Stimulated activated CD4-positive, alpha-beta T cell treated with anti-CD3 and anti-CD28 coated beads, Interleukin-4, amount 100 ng/mL, for 48 hours (primary cell): ENCODE measurements at regions not wholly inside any gene's neighbourhood (a gene's known extent, or its start where the extent isn't known, plus 50 kb on each side); places are given as distances from the start of the nearest gene placed in this dataset.
"Not testable (repeated sequence)": the region's sequence is repeated elsewhere in the genome, so short reads cannot be mapped to it uniquely, and the experiment has no call there.

Source experiments
- DNase-seq, 2 donors: peaks; one replicate each; pipeline ENCODE4 v3.0.0-alpha.2; 2020; ENCODE audit warnings: low read depth in 2 of 2

DNA sequence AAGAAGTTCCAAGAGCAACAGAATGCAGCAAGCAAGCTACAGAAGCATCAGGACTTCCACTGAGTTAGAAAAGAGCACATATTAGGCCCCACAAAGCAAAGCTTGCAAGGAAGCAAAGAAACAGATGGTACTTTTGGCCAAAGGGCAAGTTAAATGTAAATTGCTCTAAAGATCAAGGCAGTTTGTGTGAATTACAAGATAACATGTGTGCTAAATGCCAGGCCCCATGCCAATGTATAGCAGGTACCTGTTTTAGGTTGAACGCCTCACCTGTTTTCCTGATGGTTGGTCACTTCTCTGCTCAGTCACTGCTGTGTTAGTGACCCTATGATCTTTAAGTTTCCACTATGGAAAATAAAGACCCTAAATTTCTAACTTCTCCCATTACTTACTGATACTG, 606.5 kb upstream of the GYPC start:
- DNase-seq, result no peak

- DNase-seq, result no peak
Measured at GRCh38 chr2:126050991-126051736, 604.8 kb upstream of the GYPC start.

GRCh38 chr2:126051737-126052240, 604.2 kb upstream of the GYPC start:
- not testable (repeated sequence) for DNase-seq

GRCh38 chr2:126059379-126059778, 596.6 kb upstream of the GYPC start:
- DNase-seq, result no peak

DNA sequence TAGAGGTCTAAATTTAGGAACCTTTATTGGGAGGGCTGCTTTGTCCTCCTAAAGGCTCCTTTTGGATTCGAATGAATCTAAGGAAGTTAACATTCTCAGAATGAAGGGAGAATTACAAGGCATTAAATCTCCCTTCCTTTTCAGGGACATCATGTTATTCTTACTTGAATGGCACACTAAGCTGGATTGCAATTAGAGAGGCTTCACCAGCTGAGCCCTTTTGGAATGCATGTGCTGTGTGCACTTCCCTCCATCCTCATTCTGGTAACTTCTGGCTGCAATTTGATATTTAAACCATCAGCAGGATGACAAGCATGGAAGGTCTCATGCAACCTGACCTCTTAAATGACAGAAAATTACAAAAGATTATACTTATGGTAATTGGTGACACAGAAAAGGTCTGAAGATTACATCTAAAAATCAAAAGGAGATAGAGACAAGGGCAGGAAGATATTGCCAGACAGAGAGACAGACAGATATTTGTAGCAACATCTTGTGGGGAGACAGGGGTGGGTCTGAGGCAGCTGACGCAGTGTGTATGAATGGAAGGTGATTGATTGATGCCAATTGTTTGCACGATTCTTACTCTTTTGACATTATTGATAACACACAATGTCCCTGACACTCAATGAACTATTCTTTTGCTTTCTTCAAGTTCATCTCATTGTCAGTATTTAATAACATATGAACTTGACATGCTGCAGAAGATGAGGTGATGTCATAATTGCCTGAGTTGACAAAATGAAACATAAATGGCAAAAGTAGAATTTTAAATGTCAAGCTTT, 570.8 kb upstream of the GYPC start:
- DNase-seq, result no peak

GRCh38 chr2:126100962-126101361, 555.0 kb upstream of the GYPC start:
- no peak for DNase-seq

- no peak for DNase-seq
Measured at GRCh38 chr2:126106006-126106405, 550.0 kb upstream of the GYPC start.

DNA sequence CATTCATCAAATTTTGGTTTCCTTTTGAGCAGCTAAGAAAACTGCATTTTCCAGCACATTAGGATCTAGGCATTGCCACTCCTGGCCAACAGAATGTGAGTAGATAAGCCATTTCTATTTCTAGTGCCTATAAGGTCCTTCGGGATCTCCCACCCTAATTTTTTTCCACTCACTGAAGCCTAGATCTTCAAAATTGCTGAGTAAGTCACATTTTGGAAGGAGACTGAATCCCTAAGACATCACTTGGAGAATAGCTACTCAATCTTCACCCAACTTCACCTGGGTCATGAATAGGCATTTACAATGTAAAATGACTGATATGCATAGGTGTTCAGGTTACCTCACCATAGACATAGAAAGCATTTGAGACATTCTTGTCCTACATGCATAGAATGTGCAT, 548.1 kb upstream of the GYPC start:
- DNase-seq, result no peak

DNA sequence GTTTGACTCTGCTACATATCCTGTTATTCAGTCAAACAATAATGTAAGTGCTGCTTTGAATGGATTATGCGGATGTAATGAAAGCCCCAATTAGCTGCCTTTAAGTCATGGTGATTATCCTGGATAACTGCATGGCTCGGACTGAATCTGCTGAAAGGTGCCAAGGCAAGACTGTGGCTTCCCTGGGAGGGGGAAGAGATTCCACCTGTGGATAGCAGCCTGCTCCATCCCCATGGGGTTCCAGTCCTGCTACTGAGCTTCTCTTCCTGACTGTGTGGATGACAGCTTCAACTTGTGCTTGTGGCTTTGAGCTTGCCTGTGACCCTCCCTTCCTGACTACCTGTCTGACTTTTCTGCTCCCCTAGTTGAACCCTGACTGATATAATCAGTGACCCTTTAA, 540.0 kb upstream of the GYPC start:
- no peak for DNase-seq

DNA sequence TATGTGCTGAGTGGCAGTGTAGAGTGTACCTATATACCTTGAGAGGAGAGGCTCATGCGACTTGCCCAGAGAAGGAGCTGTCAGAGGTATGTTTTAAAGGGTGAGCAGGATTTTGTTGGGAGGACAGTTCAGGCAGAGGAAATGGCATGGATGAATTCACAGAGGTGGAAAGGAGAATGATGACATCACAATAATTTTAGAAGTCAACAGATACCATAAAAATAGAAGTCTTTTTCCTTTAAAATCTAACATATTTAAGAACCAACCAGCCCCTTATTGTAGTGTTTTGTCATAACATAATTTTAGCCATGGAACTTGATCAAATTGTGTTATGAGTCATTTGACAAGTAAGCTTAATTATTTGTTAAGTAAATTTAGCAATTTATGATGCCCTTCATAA, 538.1 kb upstream of the GYPC start:
- DNase-seq, result no peak

DNA sequence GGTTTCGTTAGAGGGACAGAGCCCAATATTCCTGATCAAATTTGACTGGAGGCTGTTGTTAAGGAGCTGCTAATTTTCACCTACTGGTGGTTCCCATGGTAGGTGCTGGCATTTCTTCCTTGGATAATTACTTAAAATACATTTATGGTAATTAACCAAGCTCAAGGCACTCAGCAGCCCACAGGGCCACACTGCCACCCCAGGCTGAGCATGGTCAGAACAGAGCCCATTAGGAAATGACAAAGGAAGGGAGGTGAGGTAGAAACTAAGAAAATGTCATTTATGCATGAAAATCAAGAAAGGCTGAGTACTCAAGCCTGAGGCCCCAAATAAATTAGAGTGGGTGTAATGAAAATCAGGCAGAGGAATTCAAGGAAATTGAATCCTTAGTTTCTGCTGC, 510.2 kb upstream of the GYPC start:
- DNase-seq, result no peak

GRCh38 chr2:126154256-126154785, 501.6 kb upstream of the GYPC start:
- DNase-seq, result no peak

DNA sequence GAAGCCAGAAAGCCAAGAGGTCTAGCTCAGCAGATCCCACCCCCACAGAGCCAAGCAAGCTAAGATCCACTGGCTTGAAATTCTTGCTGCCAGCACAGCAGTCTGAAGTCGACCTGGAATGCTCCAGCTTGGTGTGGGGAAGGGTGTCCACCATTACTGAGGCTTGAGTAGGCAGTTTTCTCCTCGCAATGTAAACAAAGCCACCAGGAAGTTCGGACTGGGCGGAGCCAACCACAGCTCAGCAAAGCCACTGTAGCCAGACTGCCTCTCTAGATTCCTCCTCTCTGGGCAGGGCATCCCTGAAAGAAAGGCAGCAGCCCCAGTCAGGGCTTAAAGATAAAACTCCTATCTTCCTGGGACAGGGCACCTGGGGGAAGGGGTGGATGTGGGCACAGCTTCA, 495.0 kb upstream of the GYPC start:
- DNase-seq, result not testable (repeated sequence)

DNA sequence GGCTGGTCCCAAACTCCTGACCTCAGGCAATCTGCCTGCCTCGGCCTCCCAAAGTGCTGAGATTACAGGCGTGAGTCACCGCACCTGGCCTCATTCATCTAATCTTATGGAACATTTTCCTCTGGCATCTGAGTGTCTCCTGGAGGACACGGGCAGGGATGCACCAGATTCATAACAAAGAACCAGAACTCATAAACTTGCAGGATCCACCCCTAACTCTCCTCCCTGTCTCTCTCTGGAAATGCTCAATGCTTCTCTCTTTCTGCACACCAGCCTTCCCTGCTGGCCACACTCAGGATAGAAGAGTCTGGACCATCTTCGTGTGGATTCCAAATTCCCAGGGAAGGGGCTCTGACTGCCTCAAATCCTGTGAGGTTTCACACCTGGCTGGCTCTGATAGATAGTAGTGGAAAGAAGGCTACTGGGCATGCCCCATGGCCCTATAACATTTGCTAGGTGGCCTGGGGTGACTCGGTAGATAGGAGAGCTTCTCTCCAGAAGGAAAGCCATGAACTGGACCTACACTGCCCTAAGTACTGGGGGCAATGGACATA, 483.2 kb upstream of the GYPC start:
- DNase-seq, result no peak

DNA sequence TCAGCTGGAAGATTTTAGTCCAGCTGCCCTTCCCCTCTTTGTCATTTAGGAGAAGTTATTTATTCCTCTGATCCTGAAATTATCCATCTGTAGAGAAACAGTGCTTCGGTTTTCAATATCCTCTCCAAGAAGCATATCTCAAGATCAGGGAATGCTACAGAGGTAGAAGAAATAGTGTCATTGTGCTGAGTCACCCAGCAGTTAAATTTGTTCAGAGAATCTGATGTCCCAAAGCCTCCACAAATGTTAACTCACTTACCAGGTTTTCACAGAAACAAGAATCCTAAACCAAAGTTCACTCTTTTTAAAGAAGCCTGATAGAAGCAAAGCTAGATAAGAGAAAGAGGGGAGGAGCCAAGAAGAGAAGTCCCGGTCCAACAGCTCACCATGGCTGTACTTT, 480.7 kb upstream of the GYPC start:
- no peak for DNase-seq

- DNase-seq, result no peak
Measured at GRCh38 chr2:126177479-126177878, 478.5 kb upstream of the GYPC start.

- DNase-seq, result no peak
Measured at GRCh38 chr2:126187668-126188067, 468.3 kb upstream of the GYPC start.

- DNase-seq, result no peak
Measured at GRCh38 chr2:126189527-126189926, 466.4 kb upstream of the GYPC start.

DNA sequence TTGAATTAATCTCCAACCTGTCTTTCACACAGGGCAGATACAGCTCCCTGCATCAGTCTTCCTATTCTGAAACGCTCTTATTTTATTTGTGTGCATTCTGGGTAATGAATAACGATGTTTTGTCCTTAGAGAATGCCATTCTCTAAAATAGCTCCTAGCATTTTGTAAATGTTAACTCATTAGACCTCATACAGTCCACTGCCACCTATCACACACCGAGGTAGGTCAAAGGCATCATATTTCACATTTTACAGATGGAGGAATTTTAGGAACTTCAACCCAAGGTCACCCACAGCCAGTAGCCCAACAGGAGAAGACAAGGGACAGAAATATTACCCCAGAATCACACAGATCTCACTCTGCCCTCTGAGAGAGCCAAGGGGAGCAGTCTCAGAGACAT, 455.4 kb upstream of the GYPC start:
- DNase-seq, result no peak

GRCh38 chr2:126208266-126208665, 447.7 kb upstream of the GYPC start:
- DNase-seq, result no peak

DNA sequence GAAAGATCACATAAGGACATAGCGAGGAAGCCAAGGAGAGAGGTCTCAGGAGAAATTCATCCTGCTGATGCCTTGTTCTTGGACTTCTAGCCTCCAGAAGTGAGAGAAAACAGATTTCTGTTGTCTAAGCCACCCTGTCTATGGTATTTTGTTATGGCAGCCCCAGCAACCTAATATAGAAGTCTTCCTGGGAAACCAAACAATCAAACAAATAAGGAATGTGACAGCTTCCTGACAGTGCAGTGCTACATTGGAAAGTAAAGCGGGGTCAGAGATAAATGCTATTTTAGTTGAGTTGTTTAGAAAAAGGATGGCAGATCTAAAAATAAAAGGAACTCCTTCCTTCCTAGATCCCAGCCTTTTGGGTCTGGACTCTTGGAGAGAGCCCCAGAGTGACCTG, 443.2 kb upstream of the GYPC start:
- no peak for DNase-seq

- no peak for DNase-seq
Measured at GRCh38 chr2:126219081-126219480, 436.9 kb upstream of the GYPC start.

DNA sequence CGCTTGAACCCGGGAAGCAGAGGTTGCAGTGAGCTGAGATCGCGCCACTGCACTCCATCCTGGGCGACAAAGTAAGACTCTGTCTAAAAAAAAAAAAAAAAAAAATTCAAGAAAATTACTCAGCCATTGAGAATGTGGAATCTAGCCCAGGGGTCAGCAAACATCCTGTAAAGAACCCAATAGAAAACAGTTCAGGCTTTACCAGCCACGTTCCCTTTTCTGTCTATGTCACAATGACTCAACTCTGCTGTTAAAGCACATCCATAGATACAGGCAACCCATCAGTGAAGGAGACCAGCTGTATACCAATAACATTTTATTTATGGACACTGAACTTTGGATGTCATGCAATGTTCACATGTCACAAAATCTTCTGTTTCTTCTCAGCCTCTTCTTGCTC, 435.6 kb upstream of the GYPC start:
- no peak for DNase-seq
